Gastrocnemius medialis (tissue), 4 donors: ENCODE measurements at regions not wholly inside any gene's neighbourhood (a gene's known extent, or its start where the extent isn't known, plus 50 kb on each side); places are given as distances from the start of the nearest gene placed in this dataset.

Source experiments
- CTCF ChIP-seq, 5 experiments: fragments of 450-650 bp in 3 of 5; fragments of 200-600 bp in 2 of 5; sonication (generic) in 2 of 5; IDR thresholded peaks in 4 of 5; conservative IDR thresholded peaks in 1 of 5; 1 replicate in 4 of 5; 2 replicates in 1 of 5; pipeline ENCODE4 v1.5.1; 2016 to 2019; ENCODE audit warnings: antibody characterized with exemption in 5 of 5, mild to moderate bottlenecking in 3 of 5, moderate library complexity in 3 of 5
- POLR2A ChIP-seq, 2 donors: fragments of 450-650 bp; IDR thresholded peaks; one replicate each; pipeline ENCODE4 v1.6.1; 2017; ENCODE audit warnings: antibody characterized with exemption in 2 of 2, mild to moderate bottlenecking in 2 of 2, moderate library complexity in 2 of 2

- TF ChIP-seq CTCF (IDR thresholded peaks at IDR 0.05 in 4 of 5, conservative IDR thresholded peaks at IDR 0.05 in 1 of 5) (no peak), POLR2A (IDR thresholded peaks at IDR 0.05) (no peak)
Measured at GRCh38 chr1:96882096-96882495, 160.5 kb downstream of the PTBP2 start.
